ENCODE measurements at regions not wholly inside any gene's neighbourhood (a gene's known extent, or its start where the extent isn't known, plus 50 kb on each side); places are given as distances from the start of the nearest gene placed in this dataset.
A peak's percentile ranks its signal among the peaks of the same experiment; 100 is the strongest.
"Not testable (repeated sequence)": the region's sequence is repeated elsewhere in the genome, so short reads cannot be mapped to it uniquely, and the experiment has no call there.

DNA sequence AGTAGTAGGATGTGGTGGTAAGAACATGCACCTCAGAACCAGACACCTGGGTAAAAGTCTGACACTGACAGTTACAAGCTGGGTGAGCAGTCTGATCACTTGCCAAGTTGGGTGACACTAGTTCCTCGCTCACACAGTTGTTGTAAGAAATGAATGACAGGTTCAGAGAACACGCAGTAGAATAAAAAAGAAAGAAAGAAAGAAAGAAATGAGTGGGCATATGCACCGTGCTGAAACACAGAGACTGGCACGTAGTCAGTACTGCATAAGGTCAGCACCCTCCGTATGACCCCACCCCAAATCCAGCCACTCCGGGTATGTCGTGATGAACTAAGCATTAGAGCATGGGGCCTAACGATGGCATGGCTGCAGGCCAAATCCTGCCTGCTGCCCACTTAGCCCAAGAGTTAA lies 90.6 kb downstream of the GLUL start:
- Mint-ChIP-seq H3K9me3 (no peaks in the 10 kb centered on the region), H3K27ac (ENCODE audit: unreplicated experiment) (peak overlapping the region; percentile 93), H3K27me3 (ENCODE audit: low read depth) (no peaks in the 10 kb centered on the region), H3K36me3 (ENCODE audit: low read depth) (peaks cover 2% of the 10 kb centered on the region), H3K4me3 (peak overlapping the region; percentile 28), H3K4me1 (peaks cover 50% of the 10 kb centered on the region)
- TF ChIP-seq CTCF (conservative IDR thresholded peaks at IDR 0.05), result no peak
- DNase-seq (ENCODE audit: low read depth, low spot score), result no peak

DNA sequence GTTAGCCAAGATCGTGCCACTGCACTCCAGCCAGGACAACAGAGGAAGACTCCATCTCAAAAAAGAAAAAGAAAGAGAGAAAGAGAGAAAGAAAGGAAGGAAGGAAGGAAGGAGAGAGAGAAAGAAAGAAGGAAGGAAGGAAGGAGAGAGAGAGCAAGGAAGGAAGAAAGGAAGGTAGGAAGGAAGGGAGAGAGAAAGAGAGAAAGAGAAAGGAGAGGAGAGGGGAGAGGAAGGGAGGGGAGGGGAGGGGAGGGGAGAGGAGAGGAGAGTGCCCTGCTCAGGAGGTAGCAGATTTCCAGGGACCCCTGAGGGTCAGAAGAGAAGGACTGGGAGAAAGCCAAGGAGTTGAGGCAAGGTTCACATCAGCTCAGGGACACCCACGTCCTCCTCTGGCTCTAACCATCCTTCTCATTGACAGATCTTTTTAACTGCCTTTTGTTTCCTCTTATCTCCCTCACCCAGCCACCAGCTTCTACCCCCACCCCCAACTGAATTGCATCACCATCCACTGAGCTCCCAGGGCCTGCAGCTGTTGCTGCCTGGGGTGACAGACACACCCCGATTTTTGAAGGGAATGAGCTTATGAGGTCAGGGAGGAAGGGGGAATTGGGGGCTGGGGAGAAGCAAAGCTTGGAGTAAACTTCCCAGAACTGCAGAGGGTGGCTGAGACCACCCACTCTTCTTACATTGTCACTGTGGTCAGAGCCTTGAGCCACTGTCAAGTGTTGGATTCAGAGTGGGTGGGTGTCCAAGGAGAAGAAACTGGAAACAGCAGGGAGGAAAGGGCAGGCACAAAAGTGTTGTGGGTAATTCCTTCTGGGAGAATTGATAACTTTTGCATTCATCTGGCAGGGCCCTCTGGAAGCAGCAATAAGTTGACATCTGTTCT lies 91.6 kb downstream of the GLUL start:
- Mint-ChIP-seq H3K4me1 (peaks cover 54% of the 10 kb centered on the region), H3K27ac (ENCODE audit: unreplicated experiment) (peak overlapping the region; percentile 79)
- no peak for TF ChIP-seq CTCF (conservative IDR thresholded peaks at IDR 0.05)

GRCh38 chr1:182299054-182299727 lies 92.4 kb downstream of the GLUL start:
- H3K4me3 Mint-ChIP-seq; H3K27ac Mint-ChIP-seq (ENCODE audit: unreplicated experiment); H3K9me3 Mint-ChIP-seq; H3K36me3 Mint-ChIP-seq (ENCODE audit: low read depth); DNase-seq (ENCODE audit: low read depth, low spot score); H3K27me3 Mint-ChIP-seq (ENCODE audit: low read depth): not testable (repeated sequence)
- H3K4me1 Mint-ChIP-seq, result peaks cover 55% of the 10 kb centered on the region

More for the DNA sequence above, 91.6 kb downstream of the GLUL start:
- Mint-ChIP-seq H3K27me3 (ENCODE audit: low read depth) (no peaks in the 10 kb centered on the region), H3K4me3 (peak overlapping the region; percentile 39), H3K36me3 (ENCODE audit: low read depth) (peaks cover 2% of the 10 kb centered on the region), H3K9me3 (no peaks in the 10 kb centered on the region)
- DNase-seq (ENCODE audit: low read depth, low spot score), result no peak

- H3K27me3 Mint-ChIP-seq (ENCODE audit: low read depth), result no peaks in the 10 kb centered on the region
- DNase-seq (ENCODE audit: low read depth, low spot score), result no peak
- H3K4me3 Mint-ChIP-seq, result no peak overlapping the region
- no peaks in the 10 kb centered on the region for H3K9me3 Mint-ChIP-seq
- no peak for TF ChIP-seq CTCF (conservative IDR thresholded peaks at IDR 0.05)
- peaks cover 51% of the 10 kb centered on the region for H3K4me1 Mint-ChIP-seq
- H3K36me3 Mint-ChIP-seq (ENCODE audit: low read depth), result no peaks in the 10 kb centered on the region
- H3K27ac Mint-ChIP-seq (ENCODE audit: unreplicated experiment), result no peak overlapping the region
These were observed 94.3 kb downstream of the GLUL start for GRCh38 chr1:182297335-182297734.

DNA sequence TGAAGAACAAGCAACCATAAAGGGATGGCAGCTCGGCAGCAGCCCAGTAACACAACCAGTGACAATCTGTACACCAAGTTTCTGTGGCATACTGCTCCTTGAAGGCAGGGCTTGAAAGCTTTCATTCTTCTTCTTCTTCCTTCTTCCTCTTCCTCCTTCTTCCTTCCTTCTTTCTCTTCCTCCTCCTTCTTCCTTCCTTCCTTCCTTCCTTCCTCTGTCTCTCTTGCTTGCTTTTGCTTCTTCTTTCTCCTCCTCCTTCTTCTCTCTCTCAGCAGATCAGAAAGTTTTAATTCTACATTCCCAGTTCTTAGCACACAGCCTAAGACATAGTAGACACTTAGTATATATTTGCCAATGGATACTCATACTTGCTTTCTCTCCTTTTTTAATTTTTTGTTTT lies 95.9 kb downstream of the GLUL start:
- Mint-ChIP-seq H3K27ac (ENCODE audit: unreplicated experiment) (no peak overlapping the region), H3K36me3 (ENCODE audit: low read depth) (no peaks in the 10 kb centered on the region), H3K4me3 (no peak overlapping the region), H3K27me3 (ENCODE audit: low read depth) (no peaks in the 10 kb centered on the region), H3K9me3 (no peaks in the 10 kb centered on the region), H3K4me1 (peaks cover 45% of the 10 kb centered on the region)
- no peak for DNase-seq (ENCODE audit: low read depth, low spot score)
- no peak for TF ChIP-seq CTCF (conservative IDR thresholded peaks at IDR 0.05)

DNA sequence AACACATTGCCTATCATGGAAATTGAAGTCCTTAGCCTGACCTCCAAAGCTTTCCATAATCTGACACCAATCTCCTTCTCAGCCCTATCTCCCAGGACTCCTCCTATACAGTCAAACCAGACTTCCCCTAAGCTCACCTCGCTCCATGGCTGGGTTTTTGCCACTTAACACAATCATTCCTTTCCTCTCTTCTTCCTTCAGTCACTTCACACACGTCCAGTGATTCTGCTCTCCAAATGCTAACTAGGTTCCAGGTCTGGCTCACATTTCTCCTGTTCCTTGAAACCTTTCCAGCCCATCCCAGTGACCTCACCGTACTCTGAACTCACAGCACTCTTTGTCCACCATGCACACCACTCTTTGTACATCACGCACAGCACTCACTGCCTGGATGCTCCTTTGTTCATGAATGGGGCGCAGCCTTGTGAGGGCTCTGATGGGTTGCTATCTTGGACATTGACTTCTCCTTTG lies 98.4 kb downstream of the GLUL start:
- Mint-ChIP-seq H3K4me1 (peaks cover 41% of the 10 kb centered on the region), H3K4me3 (no peak overlapping the region), H3K9me3 (peaks cover 3% of the 10 kb centered on the region), H3K27me3 (ENCODE audit: low read depth) (no peaks in the 10 kb centered on the region), H3K27ac (ENCODE audit: unreplicated experiment) (peak overlapping the region; percentile 85), H3K36me3 (ENCODE audit: low read depth) (no peaks in the 10 kb centered on the region)
- DNase-seq (ENCODE audit: low read depth, low spot score), result no peak
- no peak for TF ChIP-seq CTCF (conservative IDR thresholded peaks at IDR 0.05)

All from neural crest cell (in vitro differentiated cells).